Left ventricle myocardium inferior (tissue), 1 donor: ENCODE measurements at regions not wholly inside any gene's neighbourhood (a gene's known extent, or its start where the extent isn't known, plus 50 kb on each side); places are given as distances from the start of the nearest gene placed in this dataset.
"Not testable (repeated sequence)": the region's sequence is repeated elsewhere in the genome, so short reads cannot be mapped to it uniquely, and the experiment has no call there.

Experiments used
- DNase-seq: peaks from one replicate; pipeline ENCODE4 v3.0.0-alpha.2; 2020
- H3K27ac ChIP-seq: fragments of 200-600 bp; replicated peaks from 2 replicates; pipeline ENCODE4 v1.8.0; 2021
- H3K27me3 ChIP-seq: fragments of 200-600 bp; 2 replicates; pipeline ENCODE4 v1.8.0; 2021; ENCODE audit warnings: low read depth
- H3K36me3 ChIP-seq: fragments of 200-600 bp; 2 replicates; pipeline ENCODE4 v1.8.0; 2021
- H3K4me1 ChIP-seq: fragments of 200-600 bp; 2 replicates; pipeline ENCODE4 v1.8.0; 2021
- H3K4me3 ChIP-seq: fragments of 200-600 bp; 2 replicates; pipeline ENCODE4 v1.8.0; 2021; ENCODE audit warnings: mild to moderate bottlenecking, moderate library complexity
- H3K9me3 ChIP-seq: fragments of 200-600 bp; replicated peaks from 2 replicates; pipeline ENCODE4 v1.8.0; 2021
- intact Hi-C: fragments of 100-400 bp; cut with micrococcal nuclease; formaldehyde crosslinking; loops from one replicate; pipeline ENCODE4 v1.11.0; 2022
- TF ChIP-seq, protein P1 (sequence below): fragments of 200-600 bp; IDR thresholded peaks from 2 replicates; pipeline ENCODE4 v1.8.0; 2021; ENCODE audit warnings: antibody characterized with exemption, mild to moderate bottlenecking, borderline replicate concordance
- donor health status: DM: no; HTN: yes; CAD: no; lungs with severe emphysema.

GRCh38 chr10:22158426-22158825 is 59.4 kb downstream of the EBLN1 start:
- H3K27me3 ChIP-seq = no peaks in the 10 kb centered on the region
- H3K36me3 ChIP-seq = no peaks in the 10 kb centered on the region
- no peaks in the 10 kb centered on the region for H3K9me3 ChIP-seq
- H3K4me1 ChIP-seq = no peaks in the 10 kb centered on the region
- DNase-seq = no peak
- no peak overlapping the region for H3K4me3 ChIP-seq
- TF ChIP-seq, protein P1, sequence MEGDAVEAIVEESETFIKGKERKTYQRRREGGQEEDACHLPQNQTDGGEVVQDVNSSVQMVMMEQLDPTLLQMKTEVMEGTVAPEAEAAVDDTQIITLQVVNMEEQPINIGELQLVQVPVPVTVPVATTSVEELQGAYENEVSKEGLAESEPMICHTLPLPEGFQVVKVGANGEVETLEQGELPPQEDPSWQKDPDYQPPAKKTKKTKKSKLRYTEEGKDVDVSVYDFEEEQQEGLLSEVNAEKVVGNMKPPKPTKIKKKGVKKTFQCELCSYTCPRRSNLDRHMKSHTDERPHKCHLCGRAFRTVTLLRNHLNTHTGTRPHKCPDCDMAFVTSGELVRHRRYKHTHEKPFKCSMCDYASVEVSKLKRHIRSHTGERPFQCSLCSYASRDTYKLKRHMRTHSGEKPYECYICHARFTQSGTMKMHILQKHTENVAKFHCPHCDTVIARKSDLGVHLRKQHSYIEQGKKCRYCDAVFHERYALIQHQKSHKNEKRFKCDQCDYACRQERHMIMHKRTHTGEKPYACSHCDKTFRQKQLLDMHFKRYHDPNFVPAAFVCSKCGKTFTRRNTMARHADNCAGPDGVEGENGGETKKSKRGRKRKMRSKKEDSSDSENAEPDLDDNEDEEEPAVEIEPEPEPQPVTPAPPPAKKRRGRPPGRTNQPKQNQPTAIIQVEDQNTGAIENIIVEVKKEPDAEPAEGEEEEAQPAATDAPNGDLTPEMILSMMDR = no peak
- H3K27ac ChIP-seq = no peak overlapping the region
- intact Hi-C loops = no loop called here

- intact Hi-C loops = no loop called here
- peaks cover 1% of the 10 kb centered on the region for H3K9me3 ChIP-seq
- H3K4me3 ChIP-seq = no peak overlapping the region
- no peak overlapping the region for H3K27ac ChIP-seq
- H3K36me3 ChIP-seq = no peaks in the 10 kb centered on the region
- no peaks in the 10 kb centered on the region for H3K4me1 ChIP-seq
- DNase-seq = no peak
- H3K27me3 ChIP-seq = no peaks in the 10 kb centered on the region
- TF ChIP-seq, protein P1 = no peak
These were observed 61.1 kb downstream of the EBLN1 start for GRCh38 chr10:22156750-22157149.

- H3K4me1 ChIP-seq = no peaks in the 10 kb centered on the region
These were observed 65.4 kb downstream of the EBLN1 start for GRCh38 chr10:22152403-22152802.

GRCh38 chr10:22150842-22151241 is 67.0 kb downstream of the EBLN1 start:
- Histone ChIP-seq H3K9me3 (peaks cover 19% of the 10 kb centered on the region), H3K27ac (no peak overlapping the region), H3K27me3 (no peaks in the 10 kb centered on the region), H3K4me1 (no peaks in the 10 kb centered on the region), H3K36me3 (no peaks in the 10 kb centered on the region), H3K4me3 (no peak overlapping the region)
- DNase-seq = no peak
- intact Hi-C loops = no loop called here
- TF ChIP-seq, protein P1 = no peak

More at GRCh38 chr10:22152403-22152802, 65.4 kb downstream of the EBLN1 start:
- Histone ChIP-seq H3K27ac (no peak overlapping the region), H3K36me3 (no peaks in the 10 kb centered on the region), H3K9me3 (peaks cover 17% of the 10 kb centered on the region), H3K27me3 (no peaks in the 10 kb centered on the region), H3K4me3 (no peak overlapping the region)
- no peak for DNase-seq
- intact Hi-C loops = no loop called here
- TF ChIP-seq, protein P1 = no peak

GRCh38 chr10:22148961-22149360 is 68.9 kb downstream of the EBLN1 start:
- H3K4me1 ChIP-seq = no peaks in the 10 kb centered on the region
- TF ChIP-seq, protein P1 = no peak
- peaks cover 26% of the 10 kb centered on the region for H3K9me3 ChIP-seq
- no peak overlapping the region for H3K4me3 ChIP-seq
- intact Hi-C loops = no loop called here
- DNase-seq = no peak
- H3K27ac ChIP-seq = no peak overlapping the region
- no peaks in the 10 kb centered on the region for H3K36me3 ChIP-seq
- H3K27me3 ChIP-seq = no peaks in the 10 kb centered on the region

- intact Hi-C loops = not testable (repeated sequence)
These were observed 71.9 kb downstream of the EBLN1 start for GRCh38 chr10:22145873-22146272.

More at GRCh38 chr10:22145873-22146272, 71.9 kb downstream of the EBLN1 start:
- not testable (repeated sequence) for H3K4me1 ChIP-seq, H3K27me3 ChIP-seq, H3K27ac ChIP-seq, H3K4me3 ChIP-seq, H3K36me3 ChIP-seq, DNase-seq
- peaks cover 16% of the 10 kb centered on the region for H3K9me3 ChIP-seq
